T-helper 2 cell treated with Interferon-gamma antibody and Interleukin-4, amounts not matched to agents 100 ng/mL and 5 ng/mL, for 36 hours (primary cell): ENCODE measurements at regions not wholly inside any gene's neighbourhood (a gene's known extent, or its start where the extent isn't known, plus 50 kb on each side); places are given as distances from the start of the nearest gene placed in this dataset.
"Not testable (repeated sequence)": the region's sequence is repeated elsewhere in the genome, so short reads cannot be mapped to it uniquely, and the experiment has no call there.

Source experiments
- intact Hi-C: fragments of 100-400 bp; cut with micrococcal nuclease; formaldehyde crosslinking; loops from one replicate; pipeline ENCODE4 v1.15.1; 2023

GRCh38 chr5:57902095-57902494, 419.5 kb upstream of the ACTBL2 start:
- intact Hi-C loops = no loop called here

DNA sequence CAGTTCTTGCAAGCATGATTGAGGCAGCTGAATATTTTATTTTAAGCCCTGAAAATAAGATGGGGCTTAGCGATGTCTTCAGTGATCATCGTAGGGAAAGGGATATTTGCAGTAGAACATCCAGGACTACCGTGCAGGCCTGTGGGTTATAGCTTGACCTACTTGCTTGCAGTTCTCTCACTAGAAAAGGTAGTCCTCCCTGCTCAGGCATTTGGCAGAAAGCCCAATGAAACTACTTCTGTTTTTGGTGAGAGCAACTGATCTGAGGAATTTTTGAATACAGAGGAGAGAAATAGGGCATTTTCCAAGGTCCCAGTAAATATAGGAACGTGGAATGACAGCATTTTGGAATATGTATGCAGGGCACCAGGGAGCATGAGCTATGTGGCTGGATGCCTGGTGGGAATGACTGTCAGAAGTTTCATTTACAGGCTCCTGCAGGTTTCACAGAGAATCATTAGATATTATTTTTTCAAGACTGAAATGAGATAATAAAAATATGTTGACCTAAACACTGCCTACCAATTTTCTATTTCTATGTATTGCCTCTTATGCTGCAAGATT, 417.9 kb upstream of the ACTBL2 start:
- intact Hi-C loops = no loop called here

DNA sequence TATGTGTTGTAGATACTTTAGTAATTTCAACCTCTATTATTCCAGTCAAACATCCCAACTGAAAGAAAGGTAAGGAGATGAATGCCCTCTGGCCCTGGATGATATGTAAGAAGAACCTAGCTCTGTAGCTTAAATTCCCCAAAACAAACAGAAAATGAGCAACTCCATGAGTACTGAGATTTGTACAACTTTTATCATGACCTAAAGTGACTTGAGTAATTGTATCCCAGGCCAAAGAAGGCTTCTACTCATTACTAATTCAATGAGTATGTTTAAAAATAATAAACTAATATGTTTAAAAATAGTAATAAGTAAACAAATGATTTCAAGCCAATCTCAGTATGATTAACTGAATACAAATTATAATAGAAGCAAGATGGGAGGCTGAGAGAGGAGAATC, 414.0 kb upstream of the ACTBL2 start:
- intact Hi-C loops = no loop called here

DNA sequence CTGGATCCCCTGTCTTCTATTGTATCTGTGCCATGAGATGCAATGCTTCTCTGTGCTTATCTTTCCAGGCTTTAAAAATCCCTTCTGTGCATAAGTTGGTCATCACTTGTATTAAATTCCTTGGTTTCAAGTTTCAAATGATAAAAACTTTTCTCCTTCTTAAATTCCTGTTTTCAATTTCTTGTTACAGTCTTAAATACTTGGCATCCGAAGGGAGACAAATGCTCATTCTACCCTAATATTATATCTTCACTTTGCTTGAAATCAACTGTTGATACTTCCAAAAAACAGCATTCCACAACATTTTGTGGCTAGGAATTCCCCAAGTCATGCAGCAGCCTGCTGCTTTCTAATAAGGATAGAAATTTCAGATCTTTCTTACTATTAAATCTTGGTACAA, 413.2 kb upstream of the ACTBL2 start:
- intact Hi-C loops = no loop called here

GRCh38 chr5:57893926-57894325, 411.3 kb upstream of the ACTBL2 start:
- intact Hi-C loops = no loop called here

GRCh38 chr5:57891443-57891842, 408.8 kb upstream of the ACTBL2 start:
- intact Hi-C loops = no loop called here

DNA sequence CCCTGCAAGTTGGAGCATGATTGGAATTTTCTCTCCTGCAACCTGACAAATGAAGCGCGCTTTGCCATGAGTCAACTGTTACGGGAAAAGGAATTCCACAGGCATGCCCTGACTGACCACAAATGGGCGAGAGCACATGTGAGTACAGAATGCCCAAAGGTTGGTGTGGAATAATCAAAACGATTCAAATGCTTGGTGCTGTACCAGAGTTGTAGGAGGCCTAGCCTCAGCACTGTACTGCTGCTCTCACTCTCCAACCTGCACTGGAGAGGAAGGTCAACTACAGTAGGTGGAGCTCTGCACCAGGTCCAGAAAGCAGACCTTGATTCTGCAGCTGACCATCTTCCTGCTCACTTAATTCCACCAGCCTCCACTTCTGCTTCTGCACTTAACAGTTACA, 406.9 kb upstream of the ACTBL2 start:
- intact Hi-C loops = no loop called here

DNA sequence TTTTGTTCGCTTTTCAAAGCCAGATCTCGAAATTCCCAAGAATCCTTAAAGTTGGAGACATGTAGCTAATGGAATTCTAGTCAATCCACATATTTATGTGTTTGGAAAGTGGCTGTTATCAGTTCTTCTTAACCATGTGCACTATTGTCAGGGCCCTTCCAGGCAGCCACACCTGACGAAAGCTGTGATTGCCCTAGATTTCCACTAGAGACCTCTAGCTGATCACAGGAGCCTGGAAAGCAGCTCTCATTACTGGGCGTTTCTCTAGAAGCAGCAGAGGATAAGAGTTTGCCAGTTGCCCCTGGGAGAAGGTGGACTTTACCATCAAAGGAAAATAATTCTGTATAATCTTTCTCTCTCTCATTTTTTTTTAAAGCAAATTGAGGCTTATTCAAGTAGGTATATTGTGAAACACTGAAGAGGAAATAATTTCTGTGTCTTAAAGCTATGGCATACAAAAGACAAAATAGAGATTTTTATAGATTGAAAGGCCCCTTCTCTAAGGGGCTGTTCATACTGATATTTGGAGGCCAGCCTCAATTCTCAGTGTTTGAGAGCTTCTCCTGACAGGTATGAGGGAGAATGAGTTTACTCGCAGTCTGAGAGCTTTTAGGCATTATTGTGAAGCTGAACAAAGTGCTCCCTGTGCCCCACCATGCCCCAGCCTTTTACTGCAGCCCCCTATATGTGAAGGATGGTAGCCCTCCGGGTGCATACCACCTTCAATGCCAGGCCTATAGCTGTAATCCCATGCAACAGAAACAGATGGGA, 405.4 kb upstream of the ACTBL2 start:
- intact Hi-C loops = no loop called here

GRCh38 chr5:57884346-57885102, 401.9 kb upstream of the ACTBL2 start:
- intact Hi-C loops = no loop called here

DNA sequence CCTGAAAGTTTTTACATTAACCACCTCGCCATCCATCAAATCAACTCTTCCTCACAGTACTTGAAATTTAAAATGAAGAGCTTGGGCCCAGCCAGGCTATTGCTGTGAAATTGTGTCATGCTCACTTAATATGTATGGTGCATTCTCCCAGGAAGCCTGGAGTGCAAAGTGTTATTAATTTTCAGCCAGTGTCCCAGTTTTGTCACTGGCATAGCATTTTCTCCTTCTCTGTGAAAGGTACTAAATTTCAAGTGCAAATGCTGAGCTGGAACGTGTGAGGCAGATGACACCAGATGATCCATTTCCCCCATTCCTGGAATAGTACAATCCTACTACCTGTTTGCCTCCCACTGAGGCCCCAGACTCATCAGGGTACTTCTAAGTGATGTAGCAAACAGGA, 397.6 kb upstream of the ACTBL2 start:
- intact Hi-C loops = no loop called here

DNA sequence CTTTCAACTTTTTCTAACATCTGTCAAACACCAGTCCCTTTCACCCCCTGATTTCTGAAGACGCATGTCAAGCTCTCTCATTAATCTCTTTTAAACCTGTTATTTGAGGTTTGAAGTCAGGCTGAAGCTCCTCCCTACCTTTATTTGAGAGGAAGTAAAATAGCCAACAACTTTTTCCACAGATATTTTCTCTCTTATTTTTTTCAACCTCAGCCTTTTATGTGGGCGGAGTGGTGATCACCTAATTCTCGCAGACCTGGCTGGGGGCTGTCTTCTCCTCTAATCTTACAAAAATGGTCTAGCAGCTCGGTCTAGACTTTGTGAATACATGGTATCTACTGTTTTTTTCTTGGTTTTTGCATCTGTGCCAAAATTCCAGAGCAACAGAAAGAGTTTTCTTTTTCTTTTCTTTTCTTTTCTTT, 395.7 kb upstream of the ACTBL2 start:
- intact Hi-C loops = no loop called here

DNA sequence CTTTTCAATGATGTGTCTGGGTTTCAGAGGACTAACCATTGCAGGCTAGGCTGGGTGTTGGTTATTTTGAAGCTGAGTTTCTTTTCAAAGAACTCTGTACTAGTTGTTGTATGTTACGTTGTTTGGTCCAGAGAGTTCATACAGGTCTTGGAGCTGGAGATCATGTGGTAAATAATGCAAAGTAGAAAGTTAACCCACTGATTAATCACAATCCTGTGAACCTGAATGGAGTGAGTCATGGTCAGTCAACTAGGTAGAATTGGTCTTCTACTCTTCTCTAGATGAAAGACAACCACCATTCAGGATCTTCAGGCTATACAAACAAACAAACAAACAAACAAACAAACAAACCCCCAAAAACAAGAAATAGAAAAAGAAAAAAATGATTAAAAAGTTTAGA, 388.9 kb upstream of the ACTBL2 start:
- intact Hi-C loops = no loop called here

GRCh38 chr5:57870267-57870666, 387.7 kb upstream of the ACTBL2 start:
- intact Hi-C loops = not testable (repeated sequence)

DNA sequence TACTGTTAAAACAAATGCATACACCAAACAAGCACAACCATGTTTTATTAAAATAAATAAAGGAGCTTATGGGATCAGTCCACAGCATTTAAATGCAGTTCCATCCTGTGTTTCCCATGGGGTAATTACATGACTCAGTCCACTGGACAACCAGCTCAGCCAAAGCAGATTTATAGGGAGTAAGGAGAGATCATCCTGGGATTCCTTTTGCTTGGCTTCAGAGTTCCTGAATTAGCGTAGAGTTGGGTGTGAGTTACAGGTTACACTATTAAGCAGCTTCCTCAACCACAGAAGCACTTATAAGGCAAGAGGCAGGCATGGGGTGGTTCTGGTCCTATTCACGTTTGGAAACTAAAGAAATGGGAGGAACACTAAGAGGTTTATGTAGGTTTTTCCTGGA, 381.1 kb upstream of the ACTBL2 start:
- intact Hi-C loops = no loop called here

DNA sequence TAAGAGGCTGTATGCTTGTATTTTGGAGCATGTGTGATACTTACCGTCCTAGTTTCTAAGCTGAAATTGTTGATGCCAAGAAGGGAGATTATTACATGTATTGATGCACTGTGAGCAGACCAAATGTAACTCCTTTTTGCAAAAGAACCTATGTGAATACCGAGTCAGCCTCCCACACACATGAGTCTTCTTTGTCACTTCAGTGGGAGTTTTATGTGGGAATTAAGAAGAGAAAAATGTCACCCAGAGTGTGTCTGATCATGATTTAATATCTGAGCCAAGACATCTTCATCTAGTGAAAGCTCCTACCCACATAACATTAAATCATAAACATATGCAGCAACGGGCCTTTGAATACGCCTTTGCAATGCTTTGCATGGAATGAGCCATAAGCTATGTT, 380.3 kb upstream of the ACTBL2 start:
- intact Hi-C loops = no loop called here

DNA sequence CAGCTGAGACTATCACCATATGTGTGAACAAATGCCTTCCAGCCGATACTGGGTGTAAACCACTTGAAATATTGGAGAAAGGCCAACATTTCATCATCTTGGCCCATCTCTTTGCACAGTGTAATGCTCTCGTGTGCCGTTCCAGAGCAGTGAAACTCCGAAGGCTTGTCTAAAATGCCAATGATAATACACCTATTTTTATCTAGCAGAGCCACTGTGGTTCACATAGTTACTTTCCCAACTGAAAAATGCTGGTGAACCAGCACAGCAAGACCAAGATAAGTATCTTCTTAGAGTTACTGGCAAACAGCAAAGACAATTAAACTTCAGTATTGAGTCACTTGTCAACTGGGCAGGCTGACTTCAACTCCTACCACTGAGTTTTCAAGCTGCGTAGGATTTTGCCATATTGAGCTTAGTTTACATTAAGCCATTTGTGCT, 379.9 kb upstream of the ACTBL2 start:
- intact Hi-C loops = no loop called here

DNA sequence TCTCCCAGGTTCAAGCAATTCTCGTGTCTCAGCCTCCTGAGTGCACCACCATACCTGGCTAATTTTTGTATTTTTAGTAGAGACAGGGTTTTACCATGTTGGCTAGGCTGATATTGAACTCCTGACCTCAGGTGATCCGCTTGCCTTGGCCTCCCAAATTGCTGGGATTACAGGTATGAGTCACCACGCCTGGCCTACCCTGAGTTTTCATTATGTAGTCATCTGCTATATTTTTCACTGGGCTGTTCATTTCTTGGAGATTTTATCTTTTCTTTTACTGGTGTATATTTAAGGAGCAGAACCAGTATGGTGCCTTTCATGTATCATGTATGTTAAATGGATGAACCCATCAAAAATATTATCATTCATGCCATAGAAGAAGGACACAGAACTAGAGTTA, 377.0 kb upstream of the ACTBL2 start:
- intact Hi-C loops = no loop called here

DNA sequence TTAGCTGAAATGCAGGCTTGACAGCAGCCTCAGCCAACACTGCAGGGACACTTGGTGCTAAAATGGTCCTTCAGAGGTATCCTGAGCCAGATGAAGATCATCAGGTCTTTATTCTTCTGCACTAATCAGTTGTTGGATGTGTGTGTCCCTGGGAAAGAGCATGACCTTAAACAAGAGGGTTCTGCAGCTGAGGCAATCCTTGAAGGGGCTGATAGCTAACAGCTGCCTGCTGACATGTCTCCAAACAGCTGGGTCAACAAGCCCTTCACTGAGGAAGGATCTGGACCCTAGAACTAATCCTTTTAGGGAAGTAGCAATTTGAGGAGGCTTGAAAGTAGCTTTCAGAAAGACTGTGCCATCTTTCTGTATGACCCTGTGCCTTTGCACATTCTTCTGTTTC, 376.3 kb upstream of the ACTBL2 start:
- intact Hi-C loops = no loop called here

- intact Hi-C loops = no loop called here
Observed at GRCh38 chr5:57857696-57858095, 375.1 kb upstream of the ACTBL2 start.

DNA sequence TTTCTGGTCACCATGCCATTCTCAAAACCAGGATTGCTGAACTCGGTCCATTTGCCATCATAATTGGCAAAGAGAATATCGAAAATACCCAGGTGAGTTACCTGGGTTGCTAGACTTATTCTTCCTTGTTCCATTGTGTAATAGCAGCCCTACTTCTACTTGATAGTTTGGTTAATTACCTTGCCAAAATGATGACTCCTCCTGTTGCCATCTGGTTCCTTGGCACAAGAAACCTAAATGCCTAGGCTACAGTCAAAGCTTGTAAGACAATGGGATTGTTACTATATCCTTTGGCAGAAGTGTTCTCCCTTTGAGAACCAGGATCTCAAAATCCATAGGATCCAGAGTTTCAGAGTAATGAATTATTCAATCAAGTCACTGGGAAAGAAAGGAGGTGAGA, 373.2 kb upstream of the ACTBL2 start:
- intact Hi-C loops = no loop called here

- intact Hi-C loops = no loop called here
Observed at GRCh38 chr5:57853929-57854697, 371.5 kb upstream of the ACTBL2 start.

GRCh38 chr5:57850109-57850508, 367.5 kb upstream of the ACTBL2 start:
- intact Hi-C loops = no loop called here
